GM18951 (cell line): ENCODE measurements at regions not wholly inside any gene's neighbourhood (a gene's known extent, or its start where the extent isn't known, plus 50 kb on each side); places are given as distances from the start of the nearest gene placed in this dataset.
"Not testable (repeated sequence)": the region's sequence is repeated elsewhere in the genome, so short reads cannot be mapped to it uniquely, and the experiment has no call there.

Experiments used
- POLR2A ChIP-seq: IDR thresholded peaks from 4 replicates; pipeline ENCODE4 v1.6.1; 2011; ENCODE audit warnings: mild to moderate bottlenecking; ENCODE audit not compliant: insufficient read length, insufficient read depth; ENCODE audit errors: extremely low read depth
- in situ Hi-C: fragments of 300-500 bp; cut with MboI; formaldehyde crosslinking; loops from one replicate; pipeline ENCODE4 v1.12.0; 2022; ENCODE audit warnings: low sequenced_read_pairs, mixed read lengths, inconsistent platforms; ENCODE audit not compliant: unreplicated experiment

GRCh38 chr13:80924596-80924995 is 583.7 kb upstream of the SPRY2 start:
- no peak for TF ChIP-seq POLR2A
- in situ Hi-C loops, result no loop called here

- TF ChIP-seq POLR2A, result no peak
- in situ Hi-C loops, result no loop called here
These were observed 583.0 kb upstream of the SPRY2 start for GRCh38 chr13:80923907-80924306.

DNA sequence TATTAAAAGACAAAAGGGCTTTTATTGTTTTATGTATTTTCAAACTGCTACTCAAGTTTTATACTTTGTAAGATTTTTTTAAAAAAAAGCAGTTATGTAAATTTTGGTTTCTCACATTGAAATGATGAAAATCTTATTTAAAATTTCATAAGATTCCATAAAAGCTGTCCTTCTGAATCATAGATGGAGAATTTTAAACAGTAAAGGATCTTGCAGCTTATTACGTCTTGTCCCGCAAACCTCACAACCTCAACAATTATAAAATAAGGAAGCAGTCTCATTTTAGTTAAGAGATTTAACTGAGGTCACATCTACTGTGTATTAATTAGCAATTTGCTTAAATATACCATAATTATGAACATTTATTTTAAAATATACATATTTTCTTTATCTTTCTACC is 581.0 kb upstream of the SPRY2 start:
- TF ChIP-seq POLR2A, result no peak
- in situ Hi-C loops, result no loop called here

DNA sequence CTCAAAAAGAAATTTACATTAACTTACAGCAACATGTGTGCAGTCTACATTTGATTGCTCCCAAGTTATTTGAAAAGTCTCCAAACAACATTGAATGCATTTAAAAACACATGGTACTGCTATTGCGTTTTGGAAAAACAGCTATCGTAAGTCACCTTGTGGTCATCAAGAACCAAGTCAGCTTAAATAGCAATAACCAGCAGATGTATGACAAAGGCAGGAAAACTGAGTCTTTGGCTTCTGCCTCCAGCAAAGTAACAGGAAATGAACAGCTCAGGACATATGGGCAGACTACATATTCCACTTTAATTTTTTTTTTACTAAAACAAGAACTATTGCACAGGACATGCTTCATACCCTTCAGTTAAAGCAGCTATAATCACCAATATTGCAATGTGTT is 580.6 kb upstream of the SPRY2 start:
- no peak for TF ChIP-seq POLR2A
- in situ Hi-C loops, result no loop called here

DNA sequence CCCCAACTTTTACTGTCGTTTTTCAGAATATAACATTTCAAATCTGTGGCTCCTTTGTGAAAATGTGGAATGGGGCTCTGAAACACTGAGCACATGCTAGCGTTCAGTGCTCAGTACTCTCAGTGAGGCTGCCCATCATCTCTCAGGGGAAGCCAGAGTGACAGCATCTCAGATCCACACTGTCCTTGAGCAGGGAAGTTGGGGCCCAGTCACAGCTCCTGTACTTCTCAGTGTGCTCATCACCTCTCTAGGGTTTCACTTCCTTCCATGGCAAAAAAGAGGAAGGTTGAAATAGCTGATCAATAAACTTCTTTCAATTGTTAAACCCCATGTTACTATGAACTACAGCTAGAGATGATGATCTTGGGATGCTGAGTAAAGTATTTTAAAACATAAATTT is 565.9 kb upstream of the SPRY2 start:
- no peak for TF ChIP-seq POLR2A
- in situ Hi-C loops, result no loop called here

GRCh38 chr13:80904386-80904785 is 563.5 kb upstream of the SPRY2 start:
- in situ Hi-C loops, result no loop called here
- no peak for TF ChIP-seq POLR2A

DNA sequence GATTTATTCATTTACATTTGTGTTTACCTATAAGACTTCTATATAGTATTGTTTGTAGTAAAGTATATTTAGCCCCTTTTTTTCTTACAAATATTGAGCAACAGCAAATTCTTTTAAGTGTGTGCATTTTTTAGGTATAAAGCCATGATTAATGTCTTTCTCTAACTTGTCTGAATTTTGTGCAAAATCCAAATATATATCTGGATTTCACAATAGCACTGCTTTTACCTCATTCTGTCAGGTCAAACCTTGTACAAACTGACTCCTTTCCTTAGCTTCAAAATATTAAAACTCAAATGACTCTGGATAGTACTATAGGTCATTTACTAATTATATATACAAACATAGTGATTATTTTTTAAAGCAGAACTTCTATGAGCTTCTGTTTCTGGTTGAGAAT is 563.0 kb upstream of the SPRY2 start:
- in situ Hi-C loops, result no loop called here
- no peak for TF ChIP-seq POLR2A

DNA sequence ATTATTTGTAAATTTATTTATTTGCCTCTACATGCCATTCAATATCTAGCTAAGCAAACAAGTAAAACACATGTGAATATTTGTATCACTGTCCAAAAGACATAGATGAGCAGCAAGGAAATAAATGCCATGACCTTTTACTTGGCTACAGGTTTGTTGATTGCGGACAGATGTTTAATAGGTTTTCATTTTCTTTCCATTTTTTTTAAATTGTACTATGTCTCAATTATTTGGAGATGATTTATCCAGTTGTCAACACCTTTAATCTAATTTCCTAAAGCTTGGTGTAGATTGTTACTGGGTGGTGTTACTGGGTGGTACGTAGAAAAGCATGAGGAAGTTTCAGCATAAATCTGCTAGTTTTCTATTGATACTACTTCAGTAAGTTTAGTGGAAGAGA is 560.6 kb upstream of the SPRY2 start:
- in situ Hi-C loops, result no loop called here

DNA sequence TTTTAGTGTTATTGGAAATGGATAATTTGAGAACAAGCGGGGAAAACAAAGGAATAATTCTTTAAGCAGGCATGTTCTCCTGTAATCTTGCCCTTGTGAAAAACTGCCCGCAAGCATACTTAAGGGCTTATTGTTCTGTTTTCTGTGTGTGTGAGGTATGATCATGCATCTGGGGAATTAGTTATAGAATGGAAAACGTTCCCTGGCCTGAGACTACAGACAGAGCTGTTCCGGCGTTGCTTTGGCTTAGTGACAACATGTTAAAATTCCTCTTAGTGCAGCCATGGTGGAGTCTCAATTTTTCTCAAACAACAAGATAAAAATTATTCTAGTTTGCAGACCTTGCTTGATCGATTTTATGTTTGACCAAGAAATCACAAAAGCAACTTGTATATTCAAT is 560.2 kb upstream of the SPRY2 start:
- TF ChIP-seq POLR2A, result no peak
- in situ Hi-C loops, result no loop called here

More for the DNA sequence above, 560.6 kb upstream of the SPRY2 start:
- TF ChIP-seq POLR2A, result no peak

GRCh38 chr13:80900561-80900960 is 559.6 kb upstream of the SPRY2 start:
- TF ChIP-seq POLR2A, result no peak
- in situ Hi-C loops, result no loop called here

GRCh38 chr13:80897641-80898040 is 556.7 kb upstream of the SPRY2 start:
- in situ Hi-C loops, result not testable (repeated sequence)

DNA sequence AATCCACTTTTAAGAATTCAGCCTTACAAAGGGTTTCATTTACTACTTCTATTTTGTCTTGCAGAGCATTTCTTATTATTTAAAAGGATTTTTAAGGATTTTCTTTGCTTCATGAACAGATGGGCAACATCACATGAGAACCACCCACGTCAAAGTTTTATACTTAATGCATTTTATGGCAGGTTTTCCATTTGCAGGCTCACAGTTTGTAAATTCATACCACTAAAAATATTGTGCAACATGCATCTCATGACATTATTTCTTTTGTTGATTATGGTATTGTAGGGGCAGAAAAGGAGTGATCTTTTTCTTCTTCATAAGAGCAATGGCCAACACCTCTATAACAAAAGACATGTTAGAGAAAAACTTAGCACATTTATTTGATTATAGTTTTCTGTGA is 554.0 kb upstream of the SPRY2 start:
- TF ChIP-seq POLR2A, result no peak
- in situ Hi-C loops, result no loop called here

DNA sequence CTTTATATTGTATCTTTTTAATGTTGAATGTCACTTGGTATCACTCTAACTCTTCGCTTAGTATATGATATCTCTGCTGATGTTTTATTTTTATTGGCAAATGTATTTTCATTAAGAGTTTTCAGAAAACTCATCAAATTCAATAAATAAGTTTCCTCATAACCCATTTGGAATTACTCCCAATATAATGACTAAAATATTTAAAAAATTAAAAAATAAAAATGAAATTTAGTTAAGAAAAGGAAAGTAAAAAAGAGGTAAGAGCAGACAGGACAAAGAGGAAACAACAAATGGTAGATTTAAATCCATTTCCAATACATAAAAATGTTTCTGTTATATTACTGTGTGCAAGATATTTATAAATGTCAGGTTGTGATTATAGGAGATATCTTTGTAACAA is 548.9 kb upstream of the SPRY2 start:
- TF ChIP-seq POLR2A, result no peak
- in situ Hi-C loops, result no loop called here

GRCh38 chr13:80888390-80888789 is 547.5 kb upstream of the SPRY2 start:
- TF ChIP-seq POLR2A, result no peak
- in situ Hi-C loops, result no loop called here

DNA sequence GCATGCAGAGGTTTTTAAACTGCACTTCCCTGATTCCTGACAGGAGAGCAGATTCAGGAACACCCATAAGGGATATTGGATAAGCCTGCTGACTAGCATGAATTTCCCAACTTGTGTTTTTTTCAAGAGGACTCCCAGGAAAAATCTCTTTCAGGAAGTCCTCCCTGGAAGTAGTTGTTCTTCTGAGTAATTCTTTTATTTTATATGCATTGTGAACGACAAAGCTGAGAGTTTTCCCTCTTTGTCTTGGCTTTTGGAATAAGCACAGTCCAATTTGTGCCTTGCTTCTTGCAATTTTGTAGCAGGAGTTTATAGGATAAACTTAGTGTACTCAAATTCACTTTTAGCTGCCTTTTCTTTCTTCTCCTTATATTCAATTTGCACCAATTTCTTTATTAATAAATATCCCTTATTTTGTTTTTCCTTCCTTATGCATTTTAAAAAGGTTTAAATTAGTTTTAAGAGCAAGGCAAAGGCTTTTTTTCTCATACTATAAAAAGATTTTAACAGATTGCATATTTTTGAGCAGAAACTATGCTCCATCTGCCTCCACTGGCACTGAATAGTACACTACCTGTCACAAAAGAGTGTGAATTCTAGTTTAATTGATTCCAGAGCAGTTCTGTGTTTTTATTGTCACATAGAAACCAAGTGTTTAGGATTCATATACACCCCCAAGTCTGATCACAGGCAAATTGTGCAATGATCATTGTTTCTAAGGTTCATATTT is 543.3 kb upstream of the SPRY2 start:
- in situ Hi-C loops, result no loop called here
- TF ChIP-seq POLR2A, result no peak
